ENCODE measurements at regions not wholly inside any gene's neighbourhood (a gene's known extent, or its start where the extent isn't known, plus 50 kb on each side); places are given as distances from the start of the nearest gene placed in this dataset.
"Not testable (repeated sequence)": the region's sequence is repeated elsewhere in the genome, so short reads cannot be mapped to it uniquely, and the experiment has no call there.

- not testable (repeated sequence) for TF ChIP-seq CTCF (IDR thresholded peaks at IDR 0.05; ENCODE audit: poor library complexity); EZH2 (IDR thresholded peaks at IDR 0.05; ENCODE audit: borderline replicate concordance); EZH2phosphoT487 (IDR thresholded peaks at IDR 0.05; ENCODE audit: low read depth, severe bottlenecking, unreplicated experiment)
Measured at GRCh38 chr2:90036335-90036734, 1344.9 kb downstream of the RPIA start.
